Activated T-cell treated with anti-CD3 and anti-CD28 coated beads, Interleukin-2, amount 50 U/mL, for 72 hours (primary cell): ENCODE measurements at regions not wholly inside any gene's neighbourhood (a gene's known extent, or its start where the extent isn't known, plus 50 kb on each side); places are given as distances from the start of the nearest gene placed in this dataset.
"Not testable (repeated sequence)": the region's sequence is repeated elsewhere in the genome, so short reads cannot be mapped to it uniquely, and the experiment has no call there.

ENCODE experiments used
- ATAC-seq, 2 donors: fragments of 150-1000 bp; cut with Tn5 transposase; replicated peaks in 1 of 2; 2 replicates each; pipeline ENCODE4 v1.10.0; 2021; ENCODE audit warnings: moderate library complexity in 2 of 2, mild to moderate bottlenecking in 1 of 2
- DNase-seq, 2 donors: peaks; one replicate each; pipeline ENCODE4 v3.0.0; 2021 to 2022; ENCODE audit warnings: mixed read lengths in 1 of 2
- H3K27ac Mint-ChIP-seq: one replicate; pipeline ENCODE4 v1.8.0; 2022; ENCODE audit warnings: mild to moderate bottlenecking, moderate library complexity, mixed read lengths
- H3K27me3 Mint-ChIP-seq: one replicate; pipeline ENCODE4 v1.8.0; 2022; ENCODE audit warnings: low read depth, mixed read lengths
- H3K36me3 Mint-ChIP-seq, 2 donors: one replicate each; pipeline ENCODE4 v1.8.0; 2022; ENCODE audit warnings: mixed read lengths in 2 of 2, mild to moderate bottlenecking in 1 of 2; ENCODE audit not compliant: insufficient read depth in 2 of 2
- H3K4me1 Mint-ChIP-seq: one replicate; pipeline ENCODE4 v1.8.0; 2022; ENCODE audit warnings: low read depth, mixed read lengths
- H3K4me3 Mint-ChIP-seq, 2 donors: one replicate each; pipeline ENCODE4 v1.8.0; 2022; ENCODE audit warnings: mild to moderate bottlenecking in 2 of 2, mixed read lengths in 2 of 2, moderate library complexity in 2 of 2
- H3K9me3 Mint-ChIP-seq, 2 donors: one replicate each; pipeline ENCODE4 v1.8.0; 2022; ENCODE audit warnings: mixed read lengths in 2 of 2

GRCh38 chr3:153631102-153631501 is 469.1 kb downstream of the RAP2B start:
- H3K4me1 Mint-ChIP-seq, result peaks cover 59% of the 10 kb centered on the region
- H3K27ac Mint-ChIP-seq, result no peak overlapping the region
- DNase-seq, result no peak
- H3K4me3 Mint-ChIP-seq, result no peak overlapping the region
- H3K36me3 Mint-ChIP-seq, result no peaks in the 10 kb centered on the region
- ATAC-seq, result no peak
- peaks cover 0 to 3% of the 10 kb centered on the region in 2 donors for H3K9me3 Mint-ChIP-seq
- H3K27me3 Mint-ChIP-seq, result no peaks in the 10 kb centered on the region

- Mint-ChIP-seq H3K9me3 (peaks cover 0 to 3% of the 10 kb centered on the region in 2 donors), H3K27ac (no peak overlapping the region), H3K36me3 (no peaks in the 10 kb centered on the region), H3K27me3 (no peaks in the 10 kb centered on the region), H3K4me1 (peaks cover 54% of the 10 kb centered on the region), H3K4me3 (no peak overlapping the region)
- ATAC-seq (no peak), DNase-seq (no peak)
Observed at GRCh38 chr3:153631664-153632063, 469.6 kb downstream of the RAP2B start.

GRCh38 chr3:153633407-153633806 is 471.4 kb downstream of the RAP2B start:
- no peak overlapping the region for H3K4me3 Mint-ChIP-seq
- H3K27ac Mint-ChIP-seq, result no peak overlapping the region
- H3K27me3 Mint-ChIP-seq, result no peaks in the 10 kb centered on the region
- peaks cover 42% of the 10 kb centered on the region for H3K4me1 Mint-ChIP-seq
- ATAC-seq, result peak; percentile 80 to 90
- peak; percentile 10 to 17 for DNase-seq
- no peaks in the 10 kb centered on the region for H3K36me3 Mint-ChIP-seq
- peaks cover 0 to 3% of the 10 kb centered on the region in 2 donors for H3K9me3 Mint-ChIP-seq

GRCh38 chr3:153634683-153635082 is 472.7 kb downstream of the RAP2B start:
- Mint-ChIP-seq H3K4me1 (peaks cover 34% of the 10 kb centered on the region), H3K27ac (no peak overlapping the region), H3K36me3 (no peaks in the 10 kb centered on the region), H3K4me3 (no peak overlapping the region), H3K27me3 (no peaks in the 10 kb centered on the region), H3K9me3 (peaks cover 0 to 3% of the 10 kb centered on the region in 2 donors)
- DNase-seq (no peak), ATAC-seq (no peak)

DNA sequence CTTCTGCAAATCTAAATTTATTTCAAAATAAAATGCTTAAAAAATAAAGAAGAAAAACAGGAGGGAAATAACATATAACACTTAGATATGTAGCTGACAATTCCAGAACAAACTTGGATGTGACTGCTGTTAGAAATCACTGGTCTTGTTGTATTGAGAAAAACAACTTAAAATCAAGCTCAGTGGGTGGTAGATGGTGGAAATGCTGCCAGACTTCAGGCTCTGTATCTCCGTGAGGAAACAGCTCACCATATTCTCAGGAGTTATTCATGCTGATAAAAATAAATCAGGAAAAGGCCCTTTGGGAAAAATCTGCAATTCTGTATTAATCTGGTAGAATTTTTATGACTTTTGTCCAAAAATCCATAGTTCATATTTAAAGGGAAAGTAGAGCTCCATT is 477.6 kb downstream of the RAP2B start:
- no peak overlapping the region for H3K4me3 Mint-ChIP-seq
- peaks cover 4 to 6% of the 10 kb centered on the region in 2 donors for H3K36me3 Mint-ChIP-seq
- ATAC-seq (no peak), DNase-seq (no peak)
- no peak overlapping the region for H3K27ac Mint-ChIP-seq
- no peaks in the 10 kb centered on the region for H3K27me3 Mint-ChIP-seq
- H3K4me1 Mint-ChIP-seq, result peaks cover 36% of the 10 kb centered on the region
- peaks cover 4 to 8% of the 10 kb centered on the region in 2 donors for H3K9me3 Mint-ChIP-seq

- Mint-ChIP-seq H3K27ac (no peak overlapping the region), H3K4me1 (peaks cover 31% of the 10 kb centered on the region), H3K27me3 (no peaks in the 10 kb centered on the region), H3K4me3 (no peak overlapping the region), H3K36me3 (peaks cover 4 to 7% of the 10 kb centered on the region in 2 donors), H3K9me3 (peaks cover 4 to 5% of the 10 kb centered on the region in 2 donors)
- ATAC-seq (no peak), DNase-seq (no peak)
Observed at GRCh38 chr3:153640689-153641665, 479.0 kb downstream of the RAP2B start.

DNA sequence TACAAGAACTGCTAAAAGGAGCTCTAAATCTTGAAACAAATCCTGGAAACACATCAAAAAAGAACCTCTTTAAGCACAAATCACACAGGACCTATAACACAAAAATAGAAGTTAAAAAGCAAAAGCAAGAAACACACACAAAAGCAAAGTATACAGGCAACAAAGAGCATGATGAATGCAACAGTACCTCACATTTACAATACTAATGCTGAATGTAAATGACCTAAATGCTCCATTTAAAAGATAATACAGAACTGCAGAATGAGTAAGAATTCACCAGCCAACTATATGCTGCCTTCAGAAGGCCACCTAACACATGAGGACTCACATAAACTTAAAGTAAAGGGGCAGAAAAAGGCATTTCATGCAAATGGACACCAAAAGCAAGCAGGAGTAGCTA is 478.6 kb upstream of the ARHGEF26 start:
- not testable (repeated sequence) for H3K27ac Mint-ChIP-seq, H3K36me3 Mint-ChIP-seq, H3K9me3 Mint-ChIP-seq, DNase-seq, H3K27me3 Mint-ChIP-seq, ATAC-seq
- H3K4me1 Mint-ChIP-seq, result peaks cover 31% of the 10 kb centered on the region
- H3K4me3 Mint-ChIP-seq, result peak overlapping the region in 1 of 2 donors; percentile 30

DNA sequence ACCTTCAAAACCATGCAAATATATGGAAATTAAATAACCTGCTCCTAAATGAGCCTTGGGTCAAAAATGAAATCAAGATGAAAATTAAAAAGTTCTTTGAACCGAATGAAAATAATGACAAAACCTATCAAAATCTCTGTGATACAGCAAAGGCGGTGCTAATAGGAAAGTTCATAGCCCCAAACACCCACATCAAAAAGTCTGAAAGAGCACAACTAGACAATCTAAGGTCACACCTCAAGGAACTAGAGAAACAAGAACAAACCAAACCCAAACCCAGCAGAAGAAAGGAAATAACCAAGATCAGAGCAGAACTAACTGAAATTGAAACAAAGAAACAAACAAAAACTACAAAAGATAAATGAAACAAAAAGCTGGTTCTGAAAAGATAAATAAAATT is 477.7 kb upstream of the ARHGEF26 start:
- ATAC-seq, result not testable (repeated sequence)
- H3K27ac Mint-ChIP-seq, result peak overlapping the region; percentile 83

DNA sequence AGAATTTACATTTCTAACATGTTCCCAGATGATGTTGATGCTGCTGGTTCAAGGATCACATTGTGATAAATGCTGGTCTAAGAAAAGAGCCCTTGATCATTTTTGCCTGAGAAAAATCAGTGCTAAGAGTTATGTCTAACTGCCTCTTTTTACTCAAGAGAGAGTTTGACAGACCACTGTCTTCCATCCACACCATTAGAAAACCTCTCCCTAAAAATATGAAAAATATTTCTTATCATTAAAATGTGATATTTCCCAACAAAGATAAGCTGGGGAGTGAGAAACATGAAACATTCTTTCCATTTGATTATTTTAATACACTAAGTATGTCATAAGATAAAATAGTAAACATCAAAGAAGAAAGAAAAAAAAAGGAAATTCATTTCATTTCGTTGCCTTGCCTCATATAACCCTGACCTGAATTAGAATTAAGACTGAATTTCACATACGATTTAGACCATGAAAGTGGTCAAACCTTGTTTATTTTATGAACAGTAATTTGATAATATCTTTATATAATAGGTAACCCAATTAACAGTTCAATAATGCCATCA is 471.8 kb upstream of the ARHGEF26 start:
- ATAC-seq (no peak), DNase-seq (no peak)
- H3K36me3 Mint-ChIP-seq, result peaks cover 0 to 2% of the 10 kb centered on the region in 2 donors
- no peaks in the 10 kb centered on the region for H3K27me3 Mint-ChIP-seq
- no peaks in the 10 kb centered on the region for H3K9me3 Mint-ChIP-seq
- H3K27ac Mint-ChIP-seq, result no peak overlapping the region
- no peak overlapping the region for H3K4me3 Mint-ChIP-seq
- no peaks in the 10 kb centered on the region for H3K4me1 Mint-ChIP-seq

More for the DNA sequence above, 477.7 kb upstream of the ARHGEF26 start:
- H3K27me3 Mint-ChIP-seq, DNase-seq, H3K9me3 Mint-ChIP-seq, H3K36me3 Mint-ChIP-seq: not testable (repeated sequence)
- peak overlapping the region in 1 of 2 donors; percentile 40 for H3K4me3 Mint-ChIP-seq
- H3K4me1 Mint-ChIP-seq, result peaks cover 31% of the 10 kb centered on the region

DNA sequence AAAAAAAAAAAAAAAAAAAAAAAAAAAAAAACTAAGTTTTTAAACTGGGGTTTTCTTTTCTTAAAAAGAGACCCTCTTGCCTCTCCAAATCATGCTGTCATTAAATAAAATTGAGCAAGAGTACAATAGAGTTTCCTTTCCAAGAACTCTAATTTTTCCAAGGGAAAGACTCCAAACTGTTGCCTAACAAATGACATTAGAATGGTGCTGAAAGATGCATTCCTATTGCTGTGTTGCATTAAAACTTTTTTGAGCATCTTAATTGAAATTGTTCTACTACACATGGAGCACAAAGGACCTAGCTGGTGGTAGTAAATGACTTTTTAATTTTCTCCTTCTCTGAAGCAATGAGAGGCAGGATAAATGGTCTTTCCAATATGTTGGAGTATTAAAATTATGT is 469.1 kb upstream of the ARHGEF26 start:
- H3K27ac Mint-ChIP-seq, result no peak overlapping the region
- ATAC-seq (no peak), DNase-seq (no peak)
- H3K9me3 Mint-ChIP-seq, result peaks cover 0 to 4% of the 10 kb centered on the region in 2 donors
- H3K4me3 Mint-ChIP-seq, result no peak overlapping the region
- H3K36me3 Mint-ChIP-seq, result peaks cover 5 to 6% of the 10 kb centered on the region in 2 donors
- no peaks in the 10 kb centered on the region for H3K4me1 Mint-ChIP-seq
- no peaks in the 10 kb centered on the region for H3K27me3 Mint-ChIP-seq

GRCh38 chr3:153657046-153657445 is 464.1 kb upstream of the ARHGEF26 start:
- no peaks in the 10 kb centered on the region for H3K4me1 Mint-ChIP-seq
- peaks cover 5 to 6% of the 10 kb centered on the region in 2 donors for H3K36me3 Mint-ChIP-seq
- no peak overlapping the region for H3K4me3 Mint-ChIP-seq
- H3K27me3 Mint-ChIP-seq, result no peaks in the 10 kb centered on the region
- ATAC-seq, result no peak
- no peak for DNase-seq
- no peak overlapping the region for H3K27ac Mint-ChIP-seq
- H3K9me3 Mint-ChIP-seq, result peaks cover 2 to 4% of the 10 kb centered on the region in 2 donors

DNA sequence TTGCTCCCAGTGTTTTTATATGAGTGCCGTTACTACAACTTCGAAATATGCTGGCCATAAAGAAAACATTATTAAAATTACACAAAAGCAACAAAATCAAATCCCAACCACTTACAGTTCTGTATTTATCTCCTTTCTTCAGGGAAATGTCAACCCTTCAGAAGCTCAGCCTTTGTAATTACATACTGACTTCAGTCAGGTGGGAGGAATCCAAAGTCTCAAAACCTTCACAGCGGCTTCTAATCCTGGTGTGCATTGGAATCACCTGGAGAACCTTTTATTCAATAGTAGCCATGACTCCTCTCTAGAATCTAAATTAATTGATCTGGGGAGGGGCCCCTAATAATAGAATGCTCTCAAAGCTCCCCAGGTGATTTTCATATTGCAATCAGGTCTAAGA is 463.7 kb upstream of the ARHGEF26 start:
- DNase-seq (no peak), ATAC-seq (no peak)
- Mint-ChIP-seq H3K4me1 (no peaks in the 10 kb centered on the region), H3K9me3 (peaks cover 4% of the 10 kb centered on the region in 2 donors), H3K36me3 (peaks cover 5 to 6% of the 10 kb centered on the region in 2 donors), H3K27ac (no peak overlapping the region), H3K27me3 (no peaks in the 10 kb centered on the region), H3K4me3 (no peak overlapping the region)

- Mint-ChIP-seq H3K27ac (no peak overlapping the region), H3K27me3 (no peaks in the 10 kb centered on the region), H3K9me3 (peaks cover 4% of the 10 kb centered on the region in 2 donors), H3K4me3 (no peak overlapping the region), H3K36me3 (peaks cover 5 to 6% of the 10 kb centered on the region in 2 donors), H3K4me1 (no peaks in the 10 kb centered on the region)
- no peak for ATAC-seq
- DNase-seq, result no peak
Observed at GRCh38 chr3:153658136-153658535, 463.1 kb upstream of the ARHGEF26 start.
